ENCODE measurements at regions not wholly inside any gene's neighbourhood (a gene's known extent, or its start where the extent isn't known, plus 50 kb on each side); places are given as distances from the start of the nearest gene placed in this dataset.

- Histone ChIP-seq H3K4me3 (no peak overlapping the region), H3K27ac (no peak overlapping the region), H3K4me1 (peaks cover 17% of the 10 kb centered on the region), H3K27me3 (no peaks in the 10 kb centered on the region), H3K9me3 (no peaks in the 10 kb centered on the region), H3K36me3 (replicated peaks in 1 of 2; ENCODE audit: insufficient read depth in 1 of 2, low read depth in 2 of 2) (no peaks in the 10 kb centered on the region)
- intact Hi-C loops (cut with DNase I) = no loop called here
- 70 to 73% methylated on average over 1 of the region's 1 CpG for WGBS, 2 donors
- DNase-seq (no peak), ATAC-seq (no peak)
- TF ChIP-seq POLR2A (IDR thresholded peaks at IDR 0.05) (no peak), CTCF (IDR thresholded peaks at IDR 0.05) (no peak)
Observed at GRCh38 chr12:47382305-47382704, 302.5 kb upstream of the AMIGO2 start.

GRCh38 chr12:47378907-47379306, 299.1 kb upstream of the AMIGO2 start:
- intact Hi-C loops (cut with DNase I) = no loop called here
- Histone ChIP-seq H3K4me1 (peaks cover 18% of the 10 kb centered on the region), H3K4me3 (no peak overlapping the region), H3K27ac (no peak overlapping the region), H3K36me3 (replicated peaks in 1 of 2; ENCODE audit: insufficient read depth in 1 of 2, low read depth in 2 of 2) (no peaks in the 10 kb centered on the region), H3K27me3 (no peaks in the 10 kb centered on the region), H3K9me3 (no peaks in the 10 kb centered on the region)
- DNase-seq (no peak), ATAC-seq (no peak)
- TF ChIP-seq POLR2A (IDR thresholded peaks at IDR 0.05) (no peak), CTCF (IDR thresholded peaks at IDR 0.05) (no peak)

- Histone ChIP-seq H3K4me1 (peaks cover 17% of the 10 kb centered on the region), H3K27ac (peak overlapping the region in 1 of 4 donors; percentile 42), H3K27me3 (no peaks in the 10 kb centered on the region), H3K4me3 (no peak overlapping the region), H3K36me3 (replicated peaks in 1 of 2; ENCODE audit: insufficient read depth in 1 of 2, low read depth in 2 of 2) (no peaks in the 10 kb centered on the region), H3K9me3 (no peaks in the 10 kb centered on the region)
- no peak for TF ChIP-seq POLR2A (IDR thresholded peaks at IDR 0.05)
- TF ChIP-seq CTCF (IDR thresholded peaks at IDR 0.05) = no peak
- DNase-seq = no peak
- 70 to 91% methylated on average over 3 of the region's 3 CpGs for WGBS, 2 donors
- no peak for ATAC-seq
- intact Hi-C loops (cut with DNase I) = no loop called here
Observed at GRCh38 chr12:47378222-47378582, 298.4 kb upstream of the AMIGO2 start.

GRCh38 chr12:47377414-47378221, 297.9 kb upstream of the AMIGO2 start:
- TF ChIP-seq CTCF (IDR thresholded peaks at IDR 0.05) (no peak), POLR2A (IDR thresholded peaks at IDR 0.05) (no peak)
- peaks cover 17% of the 10 kb centered on the region for H3K4me1 ChIP-seq
- no peak overlapping the region for H3K4me3 ChIP-seq
- intact Hi-C loops (cut with DNase I) = no loop called here
- 54 to 75% methylated on average over 12 of the region's 12 CpGs for WGBS, 2 donors
- H3K27me3 ChIP-seq = no peaks in the 10 kb centered on the region
- DNase-seq = peak; percentile 44 to 91 (median 80)
- no peaks in the 10 kb centered on the region for H3K9me3 ChIP-seq
- peak overlapping the region in 1 of 4 donors; percentile 42 for H3K27ac ChIP-seq
- no peaks in the 10 kb centered on the region for H3K36me3 ChIP-seq (replicated peaks in 1 of 2; ENCODE audit: insufficient read depth in 1 of 2, low read depth in 2 of 2)
- ATAC-seq = peak; percentile 99

GRCh38 chr12:47376927-47377326, 297.2 kb upstream of the AMIGO2 start:
- Histone ChIP-seq H3K27me3 (no peaks in the 10 kb centered on the region), H3K4me1 (peaks cover 17% of the 10 kb centered on the region), H3K9me3 (no peaks in the 10 kb centered on the region), H3K27ac (peak overlapping the region in 1 of 4 donors; percentile 42), H3K36me3 (replicated peaks in 1 of 2; ENCODE audit: insufficient read depth in 1 of 2, low read depth in 2 of 2) (no peaks in the 10 kb centered on the region), H3K4me3 (no peak overlapping the region)
- no peak for TF ChIP-seq POLR2A (IDR thresholded peaks at IDR 0.05)
- TF ChIP-seq CTCF (IDR thresholded peaks at IDR 0.05) = no peak
- 71 to 86% methylated on average over 6 of the region's 6 CpGs for WGBS, 2 donors
- DNase-seq (peak in 1 of 4 donors; percentile 17), ATAC-seq (no peak)
- intact Hi-C loops (cut with DNase I) = no loop called here
